Endothelial cell of umbilical vein (primary cell): ENCODE measurements at regions not wholly inside any gene's neighbourhood (a gene's known extent, or its start where the extent isn't known, plus 50 kb on each side); places are given as distances from the start of the nearest gene placed in this dataset.

Experiments
- BruUV-seq: library from RNA; stranded (reverse); fragments of 400-500 nt; replicated peaks from 2 replicates; lab custom pipeline; 2021; lab: Mats Ljungman, UMichigan
- CTCF ChIA-PET: fragments of 300-600, 350-600 bp; sonication (Branson Sonifier 250); formaldehyde crosslinking; loops from one replicate; lab custom pipeline; 2021; ENCODE audit warnings: antibody characterized with exemption, inconsistent platforms; lab: Charles Lee
- POLR2A ChIA-PET: fragments of 300-600, 350-600 bp; sonication (Branson Sonifier 250); formaldehyde crosslinking; loops from one replicate; lab custom pipeline; 2021; ENCODE audit warnings: antibody characterized with exemption, inconsistent platforms; lab: Charles Lee
- DNase-seq: peaks from one replicate; pipeline ENCODE4 v3.0.0-alpha.2; 2011; ENCODE audit warnings: low read depth, low spot score
- FAIRE-seq: peaks from 2 replicates; lab custom pipeline; 2011; peaks lifted over from hg19 to GRCh38; lab: Jason Lieb, UNC
- H2AFZ ChIP-seq: 2 replicates; pipeline ENCODE4 v1.6.0; 2012; ENCODE audit warnings: low read depth, low read length, control low read depth, inconsistent platforms
- H3K27ac ChIP-seq: 2 replicates; pipeline ENCODE4 v1.5.1; 2011; ENCODE audit warnings: low read depth, mild to moderate bottlenecking, control low read depth, low read length, moderate library complexity; ENCODE audit not compliant: insufficient read depth
- H3K27me3 ChIP-seq, 2 experiments: 2 replicates each; pipeline versions ENCODE4 v1.6.0 to v1.6.1; 2011; ENCODE audit warnings: low read length in 2 of 2, mixed read lengths in 1 of 2; ENCODE audit not compliant: control insufficient read depth in 2 of 2, insufficient read depth in 2 of 2
- H3K36me3 ChIP-seq, 2 experiments: 2 replicates in 1 of 2; 3 replicates in 1 of 2; pipeline ENCODE4 v1.5.1; 2011; ENCODE audit warnings: low read length in 2 of 2, mild to moderate bottlenecking in 1 of 2, moderate library complexity in 1 of 2; ENCODE audit not compliant: control insufficient read depth in 2 of 2, insufficient read depth in 2 of 2; ENCODE audit errors: extremely low read depth in 1 of 2
- H3K4me1 ChIP-seq: 3 replicates; pipeline ENCODE4 v1.5.1; 2011; ENCODE audit warnings: mild to moderate bottlenecking, low read length; ENCODE audit not compliant: control insufficient read depth, insufficient read depth; ENCODE audit errors: extremely low read depth
- H3K4me2 ChIP-seq: 2 replicates; pipeline ENCODE4 v1.6.1; 2011; ENCODE audit warnings: low read length, control low read depth, mixed read lengths; ENCODE audit not compliant: insufficient read depth
- H3K4me3 ChIP-seq, 3 experiments: fragments of 200-600 bp in 1 of 3; sonication (generic), shearing (Covaris generic) in 1 of 3; replicated peaks in 1 of 3; 2 replicates each; pipeline ENCODE4 v1.5.1; 2011 to 2016; ENCODE audit warnings: control low read depth in 3 of 3, low read length in 3 of 3, mild to moderate bottlenecking in 2 of 3, inconsistent platforms in 1 of 3, low read depth in 1 of 3, moderate library complexity in 1 of 3; ENCODE audit not compliant: insufficient read depth in 1 of 3
- H3K79me2 ChIP-seq: 2 replicates; pipeline ENCODE4 v1.6.0; 2012; ENCODE audit warnings: low read length, inconsistent platforms; ENCODE audit not compliant: control insufficient read depth, insufficient read depth
- H3K9ac ChIP-seq: replicated peaks from 2 replicates; pipeline ENCODE3; 2011; ENCODE audit warnings: low read length, control low read depth; ENCODE audit not compliant: insufficient read depth; ENCODE audit errors: extremely low read depth
- H3K9me1 ChIP-seq: replicated peaks from 3 replicates; pipeline ENCODE4 v1.6.0; 2011; ENCODE audit warnings: mild to moderate bottlenecking, low read length; ENCODE audit not compliant: control insufficient read depth, insufficient read depth; ENCODE audit errors: extremely low read depth
- H3K9me3 ChIP-seq: replicated peaks from 2 replicates; pipeline ENCODE4 v1.5.1; 2012; ENCODE audit warnings: low read length, inconsistent platforms; ENCODE audit not compliant: control insufficient read depth, insufficient read depth
- H4K20me1 ChIP-seq: replicated peaks from 2 replicates; pipeline ENCODE3; 2011; ENCODE audit warnings: mild to moderate bottlenecking, low read length; ENCODE audit not compliant: control insufficient read depth, insufficient read depth; ENCODE audit errors: extremely low read depth
- EZH2 ChIP-seq: IDR thresholded peaks from 2 replicates; pipeline ENCODE4 v1.6.1; 2012; ENCODE audit warnings: borderline replicate concordance, low read depth, mild to moderate bottlenecking, moderate library complexity, low read length, inconsistent platforms; ENCODE audit not compliant: severe bottlenecking
- FOS ChIP-seq: IDR thresholded peaks from 2 replicates; pipeline ENCODE4 v1.6.1; 2011; ENCODE audit warnings: mild to moderate bottlenecking, low read length, moderate library complexity, borderline replicate concordance; ENCODE audit not compliant: insufficient read depth
- GATA2 ChIP-seq: IDR thresholded peaks from 2 replicates; pipeline ENCODE4 v1.7.0; 2011; ENCODE audit warnings: low read depth, mild to moderate bottlenecking, moderate library complexity, mixed read lengths, low read length; ENCODE audit not compliant: insufficient read length, insufficient read depth
- JUN ChIP-seq: IDR thresholded peaks from 2 replicates; pipeline ENCODE4 v1.6.1; 2011; ENCODE audit warnings: borderline replicate concordance, low read depth; ENCODE audit not compliant: insufficient read length, insufficient read depth
- MYC ChIP-seq: IDR thresholded peaks from one replicate; pipeline ENCODE4 v1.6.1; 2011; ENCODE audit warnings: mild to moderate bottlenecking, low read depth, low read length
- POLR2AphosphoS5 ChIP-seq: IDR thresholded peaks from 2 replicates; pipeline ENCODE4 v1.6.1; 2012; ENCODE audit warnings: low read depth, mild to moderate bottlenecking, control low read depth, low read length, moderate library complexity; ENCODE audit not compliant: insufficient read depth
- dilution Hi-C: fragments of 300-500 bp; cut with MboI; formaldehyde crosslinking; loops from one replicate; pipeline ENCODE4 v1.15.0; 2019; ENCODE audit warnings: low sequenced_read_pairs; ENCODE audit not compliant: extremely low pct_ligation_motif_present
- intact Hi-C: fragments of 100-400 bp; cut with micrococcal nuclease; formaldehyde crosslinking; loops from one replicate; pipeline ENCODE4 v1.10.0; 2022
- TF ChIP-seq, protein P1 (sequence below): IDR thresholded peaks from 2 replicates; pipeline ENCODE4 v1.6.1; 2011; ENCODE audit not compliant: insufficient read depth, insufficient read length
- TF ChIP-seq, protein P2 (sequence below), 2 donors: IDR thresholded peaks; 1 replicate in 1 of 2; 2 replicates in 1 of 2; pipeline ENCODE4 v1.5.1; 2011; ENCODE audit warnings: low read length in 2 of 2, mild to moderate bottlenecking in 2 of 2, moderate library complexity in 2 of 2, control low read depth in 1 of 2, inconsistent platforms in 1 of 2, low read depth in 1 of 2; ENCODE audit not compliant: insufficient read depth in 1 of 2; ENCODE audit errors: extremely low read depth in 1 of 2

DNA sequence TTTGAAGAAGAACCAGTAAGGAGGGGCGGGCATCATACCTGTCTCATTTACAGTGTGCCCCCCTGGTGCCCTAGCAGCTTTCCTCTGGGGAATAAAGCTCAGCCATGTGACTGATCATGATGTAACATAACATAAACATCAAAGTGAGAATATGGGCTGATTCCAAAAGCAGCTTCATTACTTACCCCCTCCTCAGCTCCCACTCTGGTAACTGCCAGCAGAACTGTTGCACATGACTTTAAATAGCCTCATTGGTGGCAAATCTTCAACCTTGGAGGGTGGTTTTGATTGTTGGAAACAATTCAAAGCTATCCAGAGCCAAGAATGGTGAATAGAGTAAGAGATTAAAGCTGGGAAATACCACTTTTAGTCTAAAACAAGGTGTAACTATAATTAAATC, 384.6 kb downstream of the BUD13 start:
- H2AFZ ChIP-seq = no peak overlapping the region

More for the DNA sequence above, 384.6 kb downstream of the BUD13 start:
- TF ChIP-seq, protein P1, sequence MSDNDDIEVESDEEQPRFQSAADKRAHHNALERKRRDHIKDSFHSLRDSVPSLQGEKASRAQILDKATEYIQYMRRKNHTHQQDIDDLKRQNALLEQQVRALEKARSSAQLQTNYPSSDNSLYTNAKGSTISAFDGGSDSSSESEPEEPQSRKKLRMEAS = no peak
- TF ChIP-seq FOS = no peak
- no peak for TF ChIP-seq EZH2
- TF ChIP-seq, protein P2, sequence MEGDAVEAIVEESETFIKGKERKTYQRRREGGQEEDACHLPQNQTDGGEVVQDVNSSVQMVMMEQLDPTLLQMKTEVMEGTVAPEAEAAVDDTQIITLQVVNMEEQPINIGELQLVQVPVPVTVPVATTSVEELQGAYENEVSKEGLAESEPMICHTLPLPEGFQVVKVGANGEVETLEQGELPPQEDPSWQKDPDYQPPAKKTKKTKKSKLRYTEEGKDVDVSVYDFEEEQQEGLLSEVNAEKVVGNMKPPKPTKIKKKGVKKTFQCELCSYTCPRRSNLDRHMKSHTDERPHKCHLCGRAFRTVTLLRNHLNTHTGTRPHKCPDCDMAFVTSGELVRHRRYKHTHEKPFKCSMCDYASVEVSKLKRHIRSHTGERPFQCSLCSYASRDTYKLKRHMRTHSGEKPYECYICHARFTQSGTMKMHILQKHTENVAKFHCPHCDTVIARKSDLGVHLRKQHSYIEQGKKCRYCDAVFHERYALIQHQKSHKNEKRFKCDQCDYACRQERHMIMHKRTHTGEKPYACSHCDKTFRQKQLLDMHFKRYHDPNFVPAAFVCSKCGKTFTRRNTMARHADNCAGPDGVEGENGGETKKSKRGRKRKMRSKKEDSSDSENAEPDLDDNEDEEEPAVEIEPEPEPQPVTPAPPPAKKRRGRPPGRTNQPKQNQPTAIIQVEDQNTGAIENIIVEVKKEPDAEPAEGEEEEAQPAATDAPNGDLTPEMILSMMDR (IDR thresholded peaks at IDR 0.05; ENCODE audit: extremely low read depth in 1 of 2, insufficient read depth in 1 of 2, low read depth in 1 of 2, low read length in 2 of 2) = no peak
- no peak for TF ChIP-seq MYC
- no peak for TF ChIP-seq POLR2AphosphoS5
- TF ChIP-seq GATA2 = no peak
- TF ChIP-seq JUN = no peak
- POLR2A ChIA-PET = no interaction called here
- FAIRE-seq (no peak), DNase-seq (no peak)
- no TSS peak for BruUV-seq
- CTCF ChIA-PET = interaction anchor here (0.7 to 1.6 kb wide), 4 partner anchors 9 to 34 kb away, joined by 3 to 4 read pairs (median 4); no protein-coding TSS in a partner anchor
- Histone ChIP-seq H3K9me1 (no peaks in the 10 kb centered on the region), H3K4me1 (no peaks in the 10 kb centered on the region), H3K27me3 (no peaks in the 10 kb centered on the region), H3K4me2 (no peak overlapping the region), H3K4me3 (no peak overlapping the region), H4K20me1 (no peaks in the 10 kb centered on the region), H3K36me3 (no peaks in the 10 kb centered on the region), H3K27ac (no peak overlapping the region), H3K79me2 (no peaks in the 10 kb centered on the region), H3K9ac (no peak overlapping the region), H3K9me3 (no peaks in the 10 kb centered on the region)
- dilution Hi-C loops = no loop called here
- intact Hi-C loops = no loop called here
